Hepatocyte (in vitro differentiated cells): ENCODE measurements at regions not wholly inside any gene's neighbourhood (a gene's known extent, or its start where the extent isn't known, plus 50 kb on each side); places are given as distances from the start of the nearest gene placed in this dataset.

Source experiments
- CTCF ChIP-seq: fragments of 200-600 bp; sonication (generic); IDR thresholded peaks from 2 replicates; pipeline ENCODE4 v1.5.1; 2016; ENCODE audit warnings: antibody characterized with exemption, mild to moderate bottlenecking; ENCODE audit not compliant: poor library complexity
- EZH2 ChIP-seq: fragments of 200-600 bp; sonication (generic); IDR thresholded peaks from 2 replicates; pipeline ENCODE4 v1.6.1; 2016; ENCODE audit warnings: antibody characterized with exemption, mild to moderate bottlenecking, borderline replicate concordance

GRCh38 chr4:81600520-81601357 lies 129.0 kb upstream of the RASGEF1B start:
- TF ChIP-seq CTCF, result no peak
- TF ChIP-seq EZH2, result no peak
